ENCODE measurements at regions not wholly inside any gene's neighbourhood (a gene's known extent, or its start where the extent isn't known, plus 50 kb on each side); places are given as distances from the start of the nearest gene placed in this dataset.

DNA sequence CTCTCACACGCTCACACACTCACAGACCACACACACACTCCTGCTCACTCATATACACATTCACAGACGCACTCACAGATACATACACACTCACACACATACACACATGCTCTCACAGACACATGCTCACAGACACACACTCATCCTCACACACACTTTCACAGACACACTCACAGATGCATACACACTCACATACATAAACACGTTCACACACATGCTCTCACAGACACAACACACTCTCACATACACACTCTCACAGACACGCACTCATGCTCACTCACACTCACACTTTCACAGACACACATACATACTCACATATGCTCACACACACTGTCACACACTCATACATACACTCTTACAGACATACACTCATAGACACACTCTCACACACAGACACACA lies 82.2 kb downstream of the IRX2 start:
- TF ChIP-seq, protein P1, sequence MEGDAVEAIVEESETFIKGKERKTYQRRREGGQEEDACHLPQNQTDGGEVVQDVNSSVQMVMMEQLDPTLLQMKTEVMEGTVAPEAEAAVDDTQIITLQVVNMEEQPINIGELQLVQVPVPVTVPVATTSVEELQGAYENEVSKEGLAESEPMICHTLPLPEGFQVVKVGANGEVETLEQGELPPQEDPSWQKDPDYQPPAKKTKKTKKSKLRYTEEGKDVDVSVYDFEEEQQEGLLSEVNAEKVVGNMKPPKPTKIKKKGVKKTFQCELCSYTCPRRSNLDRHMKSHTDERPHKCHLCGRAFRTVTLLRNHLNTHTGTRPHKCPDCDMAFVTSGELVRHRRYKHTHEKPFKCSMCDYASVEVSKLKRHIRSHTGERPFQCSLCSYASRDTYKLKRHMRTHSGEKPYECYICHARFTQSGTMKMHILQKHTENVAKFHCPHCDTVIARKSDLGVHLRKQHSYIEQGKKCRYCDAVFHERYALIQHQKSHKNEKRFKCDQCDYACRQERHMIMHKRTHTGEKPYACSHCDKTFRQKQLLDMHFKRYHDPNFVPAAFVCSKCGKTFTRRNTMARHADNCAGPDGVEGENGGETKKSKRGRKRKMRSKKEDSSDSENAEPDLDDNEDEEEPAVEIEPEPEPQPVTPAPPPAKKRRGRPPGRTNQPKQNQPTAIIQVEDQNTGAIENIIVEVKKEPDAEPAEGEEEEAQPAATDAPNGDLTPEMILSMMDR (IDR thresholded peaks at IDR 0.05; ENCODE audit: borderline replicate concordance, extremely low read depth, low read length, poor library complexity, severe bottlenecking), result no peak
- TF ChIP-seq EZH2 (IDR thresholded peaks at IDR 0.05; ENCODE audit: borderline replicate concordance, low read depth, low read length, severe bottlenecking), result no peak

Measured in DND-41 (cell line).